H9 (cell line): ENCODE measurements at regions not wholly inside any gene's neighbourhood (a gene's known extent, or its start where the extent isn't known, plus 50 kb on each side); places are given as distances from the start of the nearest gene placed in this dataset.

Experiments
- DNase-seq: peaks from one replicate; pipeline ENCODE4 v3.0.0-alpha.2; 2017
- H2AFZ ChIP-seq: one replicate; pipeline ENCODE4 v1.6.1; 2013; ENCODE audit warnings: mild to moderate bottlenecking, low read length, control low read depth, moderate library complexity
- H2AK5ac ChIP-seq: 2 replicates; pipeline ENCODE4 v1.6.1; 2013; ENCODE audit warnings: low read length, control low read depth, mixed read lengths; ENCODE audit not compliant: insufficient read length
- H2BK120ac ChIP-seq: one replicate; pipeline ENCODE4 v1.6.1; 2013; ENCODE audit warnings: low read depth, mild to moderate bottlenecking, low read length, control low read depth, inconsistent platforms; ENCODE audit not compliant: poor library complexity, severe bottlenecking
- H2BK12ac ChIP-seq: 2 replicates; pipeline ENCODE4 v1.6.1; 2013; ENCODE audit warnings: low read length, control low read depth, mixed read lengths, low read depth; ENCODE audit not compliant: insufficient read length
- H2BK15ac ChIP-seq: 2 replicates; pipeline ENCODE4 v1.6.1; 2013; ENCODE audit warnings: low read depth, low read length, control low read depth
- H2BK20ac ChIP-seq: one replicate; pipeline ENCODE4 v1.6.1; 2013; ENCODE audit warnings: low read depth, mild to moderate bottlenecking, low read length, control low read depth, inconsistent platforms; ENCODE audit not compliant: poor library complexity, severe bottlenecking
- H2BK5ac ChIP-seq: 2 replicates; pipeline ENCODE4 v1.6.1; 2013; ENCODE audit warnings: low read length, control low read depth, mixed read lengths; ENCODE audit not compliant: insufficient read length
- H3K14ac ChIP-seq: 2 replicates; pipeline ENCODE4 v1.6.1; 2013; ENCODE audit warnings: low read length, control low read depth; ENCODE audit not compliant: insufficient read depth
- H3K18ac ChIP-seq: 2 replicates; pipeline ENCODE4 v1.6.1; 2013; ENCODE audit warnings: low read depth, mild to moderate bottlenecking, mixed read lengths, low read length, control low read depth; ENCODE audit not compliant: insufficient read length
- H3K23ac ChIP-seq: 2 replicates; pipeline ENCODE4 v1.6.1; 2013; ENCODE audit warnings: low read length, control low read depth, mixed read lengths, low read depth; ENCODE audit not compliant: insufficient read length
- H3K23me2 ChIP-seq: 2 replicates; pipeline ENCODE4 v1.6.1; 2013; ENCODE audit warnings: low read depth, mild to moderate bottlenecking, mixed read lengths, low read length, control low read depth; ENCODE audit not compliant: insufficient read length, poor library complexity, severe bottlenecking
- H3K27ac ChIP-seq: 2 replicates; pipeline ENCODE4 v1.5.1; 2013; ENCODE audit warnings: low read length, control low read depth, mixed read lengths, low read depth; ENCODE audit not compliant: insufficient read length
- H3K27me3 ChIP-seq: 2 replicates; pipeline ENCODE4 v1.6.1; 2013; ENCODE audit warnings: low read length, control low read depth, inconsistent platforms; ENCODE audit not compliant: insufficient read depth
- H3K4ac ChIP-seq: 2 replicates; pipeline ENCODE4 v1.6.1; 2013; ENCODE audit warnings: low read depth, mild to moderate bottlenecking, control low read depth, inconsistent platforms, low read length, moderate library complexity
- H3K4me1 ChIP-seq: 2 replicates; pipeline ENCODE4 v1.6.1; 2013; ENCODE audit warnings: low read length, control low read depth, inconsistent platforms; ENCODE audit not compliant: insufficient read depth
- H3K4me2 ChIP-seq: 2 replicates; pipeline ENCODE4 v1.6.1; 2013; ENCODE audit warnings: low read length, control low read depth, mixed read lengths; ENCODE audit not compliant: insufficient read length, insufficient read depth
- H3K56ac ChIP-seq: 2 replicates; pipeline ENCODE4 v1.6.1; 2013; ENCODE audit warnings: low read depth, mild to moderate bottlenecking, mixed read lengths, low read length, control low read depth; ENCODE audit not compliant: insufficient read length
- H3K79me1 ChIP-seq: 2 replicates; pipeline ENCODE4 v1.6.1; 2013; ENCODE audit warnings: low read depth, mild to moderate bottlenecking, moderate library complexity, low read length, control low read depth, inconsistent platforms; ENCODE audit not compliant: insufficient read depth, poor library complexity, severe bottlenecking
- H3K79me2 ChIP-seq: 2 replicates; pipeline ENCODE4 v1.6.1; 2013; ENCODE audit warnings: low read length, control low read depth, inconsistent platforms; ENCODE audit not compliant: insufficient read depth
- H3K9ac ChIP-seq: 2 replicates; pipeline ENCODE4 v1.6.1; 2013; ENCODE audit warnings: low read length, control low read depth, mixed read lengths; ENCODE audit not compliant: insufficient read length; ENCODE audit errors: extremely low read depth
- H3K9me3 ChIP-seq: one replicate; pipeline ENCODE4 v1.6.1; 2013; ENCODE audit warnings: low read depth, low read length, inconsistent platforms; ENCODE audit not compliant: control insufficient read depth
- H3T11ph ChIP-seq: one replicate; pipeline ENCODE4 v1.6.1; 2013; ENCODE audit warnings: mild to moderate bottlenecking, low read length, control low read depth, inconsistent platforms
- H4K20me1 ChIP-seq: one replicate; pipeline ENCODE4 v1.6.1; 2013; ENCODE audit not compliant: control insufficient read depth, insufficient read length, insufficient read depth
- H4K5ac ChIP-seq: 2 replicates; pipeline ENCODE4 v1.6.1; 2013; ENCODE audit warnings: low read depth, mild to moderate bottlenecking, mixed read lengths, low read length, control low read depth; ENCODE audit not compliant: insufficient read length
- H4K8ac ChIP-seq: replicated peaks from 2 replicates; pipeline ENCODE4 v1.6.1; 2013; ENCODE audit warnings: low read length, control low read depth, mixed read lengths, low read depth; ENCODE audit not compliant: insufficient read length
- H4K91ac ChIP-seq: 2 replicates; pipeline ENCODE4 v1.6.1; 2013; ENCODE audit warnings: low read depth, mild to moderate bottlenecking, moderate library complexity, mixed read lengths, low read length, control low read depth; ENCODE audit not compliant: insufficient read length
- H3K27ac Mint-ChIP-seq, 3 experiments: 2 replicates in 2 of 3; 3 replicates in 1 of 3; pipeline ENCODE4 v1.8.0; 2020 to 2021; ENCODE audit warnings: mixed read lengths in 3 of 3, mild to moderate bottlenecking in 1 of 3, moderate library complexity in 1 of 3
- H3K27me3 Mint-ChIP-seq: 2 replicates; pipeline ENCODE4 v1.8.0; 2021; ENCODE audit warnings: low read depth, mild to moderate bottlenecking, moderate library complexity, mixed read lengths
- H3K36me3 Mint-ChIP-seq, 3 experiments: 2 replicates in 2 of 3; 3 replicates in 1 of 3; pipeline ENCODE4 v1.8.0; 2020 to 2021; ENCODE audit warnings: low read depth in 3 of 3, mixed read lengths in 3 of 3; ENCODE audit not compliant: insufficient read depth in 1 of 3
- H3K4me1 Mint-ChIP-seq, 2 experiments: 2 replicates each; pipeline ENCODE4 v1.8.0; 2020; ENCODE audit warnings: mixed read lengths in 2 of 2
- H3K4me3 Mint-ChIP-seq, 2 experiments: 2 replicates in 1 of 2; 3 replicates in 1 of 2; pipeline ENCODE4 v1.8.0; 2020 to 2021; ENCODE audit warnings: mild to moderate bottlenecking in 2 of 2, mixed read lengths in 2 of 2, moderate library complexity in 1 of 2
- H3K9me3 Mint-ChIP-seq, 2 experiments: 2 replicates in 1 of 2; 3 replicates in 1 of 2; pipeline ENCODE4 v1.8.0; 2020; ENCODE audit warnings: mild to moderate bottlenecking in 2 of 2, mixed read lengths in 2 of 2, moderate library complexity in 1 of 2
- TF ChIP-seq, protein P1 (sequence below): fragments of 200-600 bp; sonication (generic); conservative IDR thresholded peaks from 3 replicates; pipeline ENCODE4 v1.8.0; 2021; ENCODE audit warnings: antibody characterized with exemption, mild to moderate bottlenecking

- TF ChIP-seq, protein P1, sequence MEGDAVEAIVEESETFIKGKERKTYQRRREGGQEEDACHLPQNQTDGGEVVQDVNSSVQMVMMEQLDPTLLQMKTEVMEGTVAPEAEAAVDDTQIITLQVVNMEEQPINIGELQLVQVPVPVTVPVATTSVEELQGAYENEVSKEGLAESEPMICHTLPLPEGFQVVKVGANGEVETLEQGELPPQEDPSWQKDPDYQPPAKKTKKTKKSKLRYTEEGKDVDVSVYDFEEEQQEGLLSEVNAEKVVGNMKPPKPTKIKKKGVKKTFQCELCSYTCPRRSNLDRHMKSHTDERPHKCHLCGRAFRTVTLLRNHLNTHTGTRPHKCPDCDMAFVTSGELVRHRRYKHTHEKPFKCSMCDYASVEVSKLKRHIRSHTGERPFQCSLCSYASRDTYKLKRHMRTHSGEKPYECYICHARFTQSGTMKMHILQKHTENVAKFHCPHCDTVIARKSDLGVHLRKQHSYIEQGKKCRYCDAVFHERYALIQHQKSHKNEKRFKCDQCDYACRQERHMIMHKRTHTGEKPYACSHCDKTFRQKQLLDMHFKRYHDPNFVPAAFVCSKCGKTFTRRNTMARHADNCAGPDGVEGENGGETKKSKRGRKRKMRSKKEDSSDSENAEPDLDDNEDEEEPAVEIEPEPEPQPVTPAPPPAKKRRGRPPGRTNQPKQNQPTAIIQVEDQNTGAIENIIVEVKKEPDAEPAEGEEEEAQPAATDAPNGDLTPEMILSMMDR, result no peak
- Histone ChIP-seq H3K9ac (no peak overlapping the region), H3K27ac (no peak overlapping the region), H4K20me1 (no peaks in the 10 kb centered on the region), H2BK20ac (no peak overlapping the region), H3K23me2 (no peaks in the 10 kb centered on the region), H4K8ac (no peak overlapping the region), H3K79me2 (0 out of 2 replicates have a peak, but pooled peaks cover 1% of the 10 kb centered on the region), H2AK5ac (no peak overlapping the region), H2BK120ac (no peak overlapping the region), H3T11ph (no peak overlapping the region), H3K4ac (no peak overlapping the region), H2BK5ac (no peak overlapping the region), H3K18ac (no peak overlapping the region), H3K79me1 (no peaks in the 10 kb centered on the region), H2BK15ac (no peak overlapping the region), H3K56ac (no peak overlapping the region), H3K14ac (no peak overlapping the region), H4K5ac (no peak overlapping the region), H3K27me3 (no peaks in the 10 kb centered on the region), H3K4me2 (no peak overlapping the region), H2AFZ (no peak overlapping the region), H2BK12ac (no peak overlapping the region), H3K23ac (no peak overlapping the region), H3K9me3 (no peaks in the 10 kb centered on the region), H4K91ac (no peak overlapping the region), H3K4me1 (no peaks in the 10 kb centered on the region)
- Mint-ChIP-seq H3K9me3 (no peaks in the 10 kb centered on the region), H3K4me1 (peaks cover 14 to 20% of the 10 kb centered on the region in 2 experiments), H3K4me3 (no peak overlapping the region), H3K27ac (no peak overlapping the region), H3K36me3 (no peaks in the 10 kb centered on the region), H3K27me3 (no peaks in the 10 kb centered on the region)
- DNase-seq, result no peak
Measured at GRCh38 chr2:167471734-167472133, 583.5 kb downstream of the XIRP2 start.
